CD14-positive monocyte (primary cell): ENCODE measurements at regions not wholly inside any gene's neighbourhood (a gene's known extent, or its start where the extent isn't known, plus 50 kb on each side); places are given as distances from the start of the nearest gene placed in this dataset.
"Not testable (repeated sequence)": the region's sequence is repeated elsewhere in the genome, so short reads cannot be mapped to it uniquely, and the experiment has no call there.

Experiments used
- DNase-seq, 3 donors: peaks; one replicate each; pipeline ENCODE4 v3.0.0-alpha.2; 2011 to 2022
- H2AFZ ChIP-seq: 2 replicates; pipeline ENCODE4 v1.6.0; 2012; ENCODE audit warnings: mild to moderate bottlenecking, low read depth, low read length, inconsistent platforms; ENCODE audit not compliant: insufficient read depth, poor library complexity, severe bottlenecking
- H3K27ac ChIP-seq, 2 donors: 1 replicate in 1 of 2; 2 replicates in 1 of 2; pipeline ENCODE4 v1.5.1; 2012 to 2013; ENCODE audit warnings: low read length in 2 of 2, control low read depth in 1 of 2, inconsistent platforms in 1 of 2, low read depth in 1 of 2, mild to moderate bottlenecking in 1 of 2
- H3K27me3 ChIP-seq, 2 donors: one replicate each; pipeline versions ENCODE4 v1.6.0 to v1.6.1; 2011 to 2013; ENCODE audit warnings: low read length in 2 of 2; ENCODE audit not compliant: control insufficient read depth in 2 of 2, insufficient read depth in 2 of 2
- H3K36me3 ChIP-seq, 2 donors: replicated peaks in 1 of 2; 1 replicate in 1 of 2; 2 replicates in 1 of 2; pipeline versions ENCODE4 v1.5.1 to v1.6.1; 2012 to 2013; ENCODE audit warnings: low read length in 2 of 2, control low read depth in 1 of 2, inconsistent platforms in 1 of 2, mild to moderate bottlenecking in 1 of 2; ENCODE audit not compliant: insufficient read depth in 2 of 2, control insufficient read depth in 1 of 2
- H3K4me1 ChIP-seq, 2 donors: 1 replicate in 1 of 2; 2 replicates in 1 of 2; pipeline versions ENCODE4 v1.5.1 to v1.6.1; 2012 to 2013; ENCODE audit warnings: low read length in 2 of 2, control low read depth in 1 of 2, inconsistent platforms in 1 of 2, mild to moderate bottlenecking in 1 of 2, moderate library complexity in 1 of 2; ENCODE audit not compliant: insufficient read depth in 2 of 2, control insufficient read depth in 1 of 2
- H3K4me2 ChIP-seq: replicated peaks from 2 replicates; pipeline ENCODE3; 2012; ENCODE audit warnings: low read length, moderate library complexity, mild to moderate bottlenecking; ENCODE audit not compliant: poor library complexity, severe bottlenecking; ENCODE audit errors: extremely low read depth
- H3K4me3 ChIP-seq, 3 experiments: fragments of 200-600 bp in 1 of 3; sonication (generic) in 1 of 3; replicated peaks in 1 of 3; 1 replicate in 2 of 3; 2 replicates in 1 of 3; pipeline ENCODE4 v1.5.1; 2011 to 2013; ENCODE audit warnings: low read length in 3 of 3, mild to moderate bottlenecking in 3 of 3, control low read depth in 2 of 3, low read depth in 2 of 3, inconsistent platforms in 1 of 3, moderate library complexity in 1 of 3
- H3K79me2 ChIP-seq: 2 replicates; pipeline ENCODE4 v1.6.0; 2012; ENCODE audit warnings: mild to moderate bottlenecking, control low read depth, inconsistent platforms, low read length, moderate library complexity; ENCODE audit not compliant: insufficient read depth
- H3K9ac ChIP-seq: 2 replicates; pipeline ENCODE4 v1.6.0; 2017; ENCODE audit warnings: low read length, mild to moderate bottlenecking; ENCODE audit not compliant: insufficient read depth, poor library complexity, severe bottlenecking
- H3K9me3 ChIP-seq, 2 donors: replicated peaks in 1 of 2; 1 replicate in 1 of 2; 2 replicates in 1 of 2; pipeline versions ENCODE4 v1.5.1 to v1.6.1; 2012 to 2013; ENCODE audit warnings: low read length in 2 of 2, control low read depth in 1 of 2; ENCODE audit not compliant: control insufficient read depth in 1 of 2, insufficient read depth in 1 of 2
- H4K20me1 ChIP-seq: 2 replicates; pipeline ENCODE4 v1.6.0; 2012; ENCODE audit warnings: mild to moderate bottlenecking, low read length, control low read depth, moderate library complexity; ENCODE audit not compliant: insufficient read depth
- H3K27ac Mint-ChIP-seq, 7 donors: one replicate each; pipeline ENCODE4 v1.8.0; 2020; ENCODE audit warnings: mild to moderate bottlenecking in 7 of 7, mixed read lengths in 7 of 7, moderate library complexity in 6 of 7, inconsistent platforms in 2 of 7
- H3K27me3 Mint-ChIP-seq, 3 donors: one replicate each; pipeline ENCODE4 v1.8.0; 2021 to 2022; ENCODE audit warnings: low read depth in 3 of 3, mild to moderate bottlenecking in 3 of 3, mixed read lengths in 3 of 3, moderate library complexity in 3 of 3, inconsistent platforms in 1 of 3
- H3K36me3 Mint-ChIP-seq, 2 donors: one replicate each; pipeline ENCODE4 v1.8.0; 2020; ENCODE audit warnings: mixed read lengths in 2 of 2, inconsistent platforms in 1 of 2, mild to moderate bottlenecking in 1 of 2
- H3K4me1 Mint-ChIP-seq: one replicate; pipeline ENCODE4 v1.8.0; 2020; ENCODE audit warnings: mild to moderate bottlenecking, mixed read lengths
- H3K4me3 Mint-ChIP-seq, 2 donors: one replicate each; pipeline ENCODE4 v1.8.0; 2020; ENCODE audit warnings: mild to moderate bottlenecking in 2 of 2, mixed read lengths in 2 of 2, moderate library complexity in 1 of 2
- H3K9me3 Mint-ChIP-seq, 7 donors: one replicate each; pipeline ENCODE4 v1.8.0; 2020 to 2022; ENCODE audit warnings: mixed read lengths in 7 of 7, mild to moderate bottlenecking in 6 of 7, moderate library complexity in 6 of 7, inconsistent platforms in 2 of 7
- WGBS: methylation state at CpG from one replicate; pipeline ENCODE4 v1.1.5; 2013; ENCODE audit warnings: missing lambda C conversion rate; ENCODE audit not compliant: insufficient coverage; 5-methylcytosine and 5-hydroxymethylcytosine counted together
- intact Hi-C, 2 donors: fragments of 100-400 bp; cut with micrococcal nuclease; formaldehyde crosslinking; loops; one replicate each; pipeline versions ENCODE4 v1.15.0 to v1.15.1; 2023
- TF ChIP-seq, protein P1 (sequence below): fragments of 200-600 bp; IDR thresholded peaks from one replicate; pipeline ENCODE4 v1.8.0; 2022; ENCODE audit warnings: antibody characterized with exemption, mild to moderate bottlenecking

GRCh38 chr1:148367596-148367995 is 115.5 kb downstream of the PPIAL4G start:
- peaks cover 10 to 16% of the 10 kb centered on the region in 2 donors for H3K27me3 ChIP-seq
- H4K20me1 ChIP-seq, result no peaks in the 10 kb centered on the region
- no peak overlapping the region for H3K27ac Mint-ChIP-seq
- no peaks in the 10 kb centered on the region for H3K9me3 ChIP-seq
- no peak overlapping the region for H3K4me2 ChIP-seq
- TF ChIP-seq, protein P1, sequence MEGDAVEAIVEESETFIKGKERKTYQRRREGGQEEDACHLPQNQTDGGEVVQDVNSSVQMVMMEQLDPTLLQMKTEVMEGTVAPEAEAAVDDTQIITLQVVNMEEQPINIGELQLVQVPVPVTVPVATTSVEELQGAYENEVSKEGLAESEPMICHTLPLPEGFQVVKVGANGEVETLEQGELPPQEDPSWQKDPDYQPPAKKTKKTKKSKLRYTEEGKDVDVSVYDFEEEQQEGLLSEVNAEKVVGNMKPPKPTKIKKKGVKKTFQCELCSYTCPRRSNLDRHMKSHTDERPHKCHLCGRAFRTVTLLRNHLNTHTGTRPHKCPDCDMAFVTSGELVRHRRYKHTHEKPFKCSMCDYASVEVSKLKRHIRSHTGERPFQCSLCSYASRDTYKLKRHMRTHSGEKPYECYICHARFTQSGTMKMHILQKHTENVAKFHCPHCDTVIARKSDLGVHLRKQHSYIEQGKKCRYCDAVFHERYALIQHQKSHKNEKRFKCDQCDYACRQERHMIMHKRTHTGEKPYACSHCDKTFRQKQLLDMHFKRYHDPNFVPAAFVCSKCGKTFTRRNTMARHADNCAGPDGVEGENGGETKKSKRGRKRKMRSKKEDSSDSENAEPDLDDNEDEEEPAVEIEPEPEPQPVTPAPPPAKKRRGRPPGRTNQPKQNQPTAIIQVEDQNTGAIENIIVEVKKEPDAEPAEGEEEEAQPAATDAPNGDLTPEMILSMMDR, result no peak
- H3K4me3 Mint-ChIP-seq, result no peak overlapping the region
- no peak overlapping the region for H3K4me3 ChIP-seq
- H3K4me1 ChIP-seq, result peaks cover 27 to 31% of the 10 kb centered on the region in 2 donors
- no peak overlapping the region for H2AFZ ChIP-seq
- H3K27me3 Mint-ChIP-seq, result peaks cover 13 to 21% (median 17%) of the 10 kb centered on the region in 3 donors
- H3K27ac ChIP-seq, result no peak overlapping the region
- peaks cover 0 to 3% of the 10 kb centered on the region in 2 donors for H3K36me3 Mint-ChIP-seq
- WGBS, result 100% methylated on average over 3 of the region's 3 CpGs
- no peak overlapping the region for H3K9ac ChIP-seq
- no peak for DNase-seq
- no peaks in the 10 kb centered on the region for H3K36me3 ChIP-seq
- no peaks in the 10 kb centered on the region for H3K79me2 ChIP-seq
- peaks cover 28% of the 10 kb centered on the region for H3K4me1 Mint-ChIP-seq
- intact Hi-C loops, result no loop called here
- peaks cover 0 to 4% (median 0%) of the 10 kb centered on the region in 7 donors for H3K9me3 Mint-ChIP-seq

DNA sequence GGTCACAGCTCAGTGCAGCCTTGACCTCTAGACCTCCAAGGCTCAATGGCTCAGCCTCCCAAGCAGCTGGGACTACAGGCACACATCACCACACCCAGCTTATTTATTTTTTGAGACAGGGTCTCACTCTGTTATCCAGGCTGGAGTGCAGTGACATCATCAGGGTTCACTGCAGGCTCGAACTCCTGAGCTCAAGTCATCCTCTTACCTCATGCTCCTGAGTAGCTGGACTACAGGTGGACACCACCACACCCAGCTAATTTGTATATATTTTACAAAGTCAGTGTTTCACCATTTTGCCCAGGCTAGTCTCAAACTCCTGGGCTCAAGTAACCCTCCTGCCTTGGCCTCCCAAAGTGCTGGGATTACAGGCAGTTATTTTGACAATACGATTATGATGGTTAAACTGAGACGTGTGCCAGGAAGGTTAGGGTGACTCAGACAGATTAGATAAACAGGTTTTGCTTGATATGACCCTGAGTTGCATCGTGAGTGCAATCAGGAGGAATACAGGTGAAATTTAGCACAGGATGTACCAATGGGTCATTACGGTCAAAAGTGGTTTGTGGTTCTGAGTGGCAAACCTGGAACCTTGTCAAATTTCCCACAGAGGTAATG is 116.9 kb downstream of the PPIAL4G start:
- H3K79me2 ChIP-seq, H3K9ac ChIP-seq, intact Hi-C loops, H2AFZ ChIP-seq, H3K27ac ChIP-seq, H4K20me1 ChIP-seq, H3K4me3 ChIP-seq, H3K4me3 Mint-ChIP-seq, H3K9me3 ChIP-seq, H3K36me3 ChIP-seq, DNase-seq, H3K9me3 Mint-ChIP-seq, H3K4me2 ChIP-seq, H3K36me3 Mint-ChIP-seq, H3K27ac Mint-ChIP-seq: not testable (repeated sequence)
- peaks cover 17 to 29% of the 10 kb centered on the region in 2 donors for H3K27me3 ChIP-seq
- H3K4me1 ChIP-seq, result peaks cover 27 to 31% of the 10 kb centered on the region in 2 donors
- WGBS, result no CpG with 5 or more reads among the region's 5 CpGs
- peaks cover 27 to 34% (median 30%) of the 10 kb centered on the region in 3 donors for H3K27me3 Mint-ChIP-seq
- peaks cover 28% of the 10 kb centered on the region for H3K4me1 Mint-ChIP-seq

DNA sequence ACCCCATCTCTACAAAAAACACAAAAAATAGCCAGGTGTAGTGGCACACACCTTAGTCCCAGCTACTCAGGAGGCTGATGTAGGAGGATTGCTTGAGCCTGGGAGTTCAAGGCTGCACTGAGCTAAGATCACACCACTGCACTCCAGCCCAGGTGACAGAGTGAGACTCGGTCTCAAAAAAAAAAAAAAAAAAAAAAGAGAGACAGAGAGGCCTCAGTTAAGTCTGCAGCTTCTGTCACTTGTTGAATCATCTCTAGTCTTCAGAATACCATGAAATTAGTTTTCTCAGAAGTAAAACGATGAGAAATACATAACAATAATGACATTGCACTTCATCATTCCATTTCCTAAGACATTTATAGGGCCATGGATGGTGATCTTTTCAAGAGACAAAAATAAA is 118.0 kb downstream of the PPIAL4G start:
- H4K20me1 ChIP-seq, H3K4me3 ChIP-seq, H3K36me3 Mint-ChIP-seq, H3K4me2 ChIP-seq, H3K36me3 ChIP-seq, H3K79me2 ChIP-seq, H3K27ac Mint-ChIP-seq, H3K9me3 ChIP-seq, H3K9ac ChIP-seq, H2AFZ ChIP-seq, intact Hi-C loops, DNase-seq, H3K27ac ChIP-seq, H3K9me3 Mint-ChIP-seq, H3K4me3 Mint-ChIP-seq: not testable (repeated sequence)
- Mint-ChIP-seq H3K4me1 (peaks cover 19% of the 10 kb centered on the region), H3K27me3 (peaks cover 29 to 44% (median 37%) of the 10 kb centered on the region in 3 donors)
- H3K4me1 ChIP-seq, result peaks cover 20 to 26% of the 10 kb centered on the region in 2 donors
- WGBS, result no CpG with 5 or more reads among the region's 2 CpGs
- peaks cover 20 to 39% of the 10 kb centered on the region in 2 donors for H3K27me3 ChIP-seq

GRCh38 chr1:148363979-148364378 is 119.1 kb downstream of the PPIAL4G start:
- H3K9me3 ChIP-seq, H3K4me2 ChIP-seq, H3K9me3 Mint-ChIP-seq, H3K36me3 Mint-ChIP-seq, H3K4me3 ChIP-seq, intact Hi-C loops, H4K20me1 ChIP-seq, DNase-seq, H3K36me3 ChIP-seq, H3K27ac ChIP-seq, H2AFZ ChIP-seq, H3K9ac ChIP-seq, H3K27ac Mint-ChIP-seq, H3K79me2 ChIP-seq: not testable (repeated sequence)
- Histone ChIP-seq H3K4me1 (peaks cover 17 to 21% of the 10 kb centered on the region in 2 donors), H3K27me3 (peaks cover 20 to 45% of the 10 kb centered on the region in 2 donors)
- Mint-ChIP-seq H3K4me3 (peak overlapping the region in 1 of 2 donors; percentile 32), H3K4me1 (peaks cover 19% of the 10 kb centered on the region), H3K27me3 (peaks cover 33 to 55% (median 40%) of the 10 kb centered on the region in 3 donors)
- 93% methylated on average over 2 of the region's 3 CpGs for WGBS
